ENCODE measurements at regions not wholly inside any gene's neighbourhood (a gene's known extent, or its start where the extent isn't known, plus 50 kb on each side); places are given as distances from the start of the nearest gene placed in this dataset.

DNA sequence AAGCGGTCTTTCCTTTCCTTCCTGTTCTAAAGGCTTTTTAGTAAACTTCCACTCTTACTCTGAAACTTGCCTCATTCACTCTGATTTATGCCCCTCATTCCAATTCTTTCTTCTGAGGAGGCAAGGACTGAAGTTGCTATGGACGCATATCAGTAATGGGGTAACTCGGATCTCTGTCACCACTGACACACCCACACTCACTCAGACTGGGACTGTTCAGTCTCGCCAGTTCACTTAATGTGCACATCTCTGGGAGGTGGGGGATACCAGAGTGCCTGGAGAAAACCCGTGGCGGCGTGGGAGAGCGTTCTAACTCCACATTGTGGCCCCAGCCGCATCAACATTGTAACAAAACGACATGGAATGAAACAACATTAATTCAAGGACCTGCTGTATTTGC lies 1139.3 kb upstream of the CELF2 start (continued):
- TF ChIP-seq, protein P1, sequence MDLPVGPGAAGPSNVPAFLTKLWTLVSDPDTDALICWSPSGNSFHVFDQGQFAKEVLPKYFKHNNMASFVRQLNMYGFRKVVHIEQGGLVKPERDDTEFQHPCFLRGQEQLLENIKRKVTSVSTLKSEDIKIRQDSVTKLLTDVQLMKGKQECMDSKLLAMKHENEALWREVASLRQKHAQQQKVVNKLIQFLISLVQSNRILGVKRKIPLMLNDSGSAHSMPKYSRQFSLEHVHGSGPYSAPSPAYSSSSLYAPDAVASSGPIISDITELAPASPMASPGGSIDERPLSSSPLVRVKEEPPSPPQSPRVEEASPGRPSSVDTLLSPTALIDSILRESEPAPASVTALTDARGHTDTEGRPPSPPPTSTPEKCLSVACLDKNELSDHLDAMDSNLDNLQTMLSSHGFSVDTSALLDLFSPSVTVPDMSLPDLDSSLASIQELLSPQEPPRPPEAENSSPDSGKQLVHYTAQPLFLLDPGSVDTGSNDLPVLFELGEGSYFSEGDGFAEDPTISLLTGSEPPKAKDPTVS (IDR thresholded peaks at IDR 0.05; ENCODE audit: low read depth, low read length) = no peak
- no peak for TF ChIP-seq RB1 (IDR thresholded peaks at IDR 0.05; ENCODE audit: borderline replicate concordance)
- no peak for TF ChIP-seq PAX8 (IDR thresholded peaks at IDR 0.05)
- no peak for TF ChIP-seq EED (IDR thresholded peaks at IDR 0.05; ENCODE audit: low read depth)
- no peak for TF ChIP-seq ZNF207 (IDR thresholded peaks at IDR 0.05; ENCODE audit: borderline replicate concordance)
- TF ChIP-seq ZBTB33 (IDR thresholded peaks at IDR 0.05) = no peak
- no peak for TF ChIP-seq DPF2 (IDR thresholded peaks at IDR 0.05)
- no peak for TF ChIP-seq RELB (IDR thresholded peaks at IDR 0.05; ENCODE audit: low read depth)
- TF ChIP-seq SIX5 (IDR thresholded peaks at IDR 0.05; ENCODE audit: low read depth, low read length, severe bottlenecking) = no peak

GRCh38 chr10:9885761-9886160 lies 1131.9 kb upstream of the CELF2 start:
- no TSS peak for BruUV-seq (replicated peaks)
- Histone ChIP-seq H3K27ac (ENCODE audit: control insufficient read depth, insufficient read depth) (no peak overlapping the region), H3K4me1 (ENCODE audit: control insufficient read depth, insufficient read depth, low read length) (no peaks in the 10 kb centered on the region), H3K79me2 (ENCODE audit: control insufficient read depth, insufficient read depth, low read length) (no peaks in the 10 kb centered on the region), H3K4me2 (ENCODE audit: control insufficient read depth, insufficient read depth) (no peak overlapping the region), H3K36me3 (ENCODE audit: control insufficient read depth in 2 of 2, insufficient read depth in 2 of 2, low read length in 1 of 2) (no peaks in the 10 kb centered on the region), H3K9ac (ENCODE audit: control insufficient read depth, insufficient read depth, low read length) (no peak overlapping the region), H3K27me3 (replicated peaks in 1 of 2; ENCODE audit: control insufficient read depth in 2 of 2, insufficient read depth in 2 of 2, low read length in 1 of 2) (no peaks in the 10 kb centered on the region), H4K20me1 (ENCODE audit: control insufficient read depth, insufficient read depth) (no peaks in the 10 kb centered on the region), H3K9me3 (replicated peaks; ENCODE audit: control insufficient read depth, insufficient read depth, low read length) (no peaks in the 10 kb centered on the region), H2AFZ (ENCODE audit: control insufficient read depth, low read depth, low read length) (no peak overlapping the region), H3K4me3 (no peak overlapping the region)
- ChIA-PET RAD21 (ENCODE audit: unreplicated experiment) (no interaction called here), POLR2A (no interaction called here), SMC1A (ENCODE audit: uncharacterized antibody, unreplicated experiment) (interaction anchor here (1.0 kb wide), 1 partner anchor 12 kb away, joined by 3 read pairs; no protein-coding TSS in a partner anchor), CTCF (no interaction called here)
- no peak for ATAC-seq
- no peak for DNase-seq (ENCODE audit: low read depth, low spot score)
- TF ChIP-seq IKZF1 (conservative IDR thresholded peaks at IDR 0.05) = no peak
- TF ChIP-seq GABPA (IDR thresholded peaks at IDR 0.05; ENCODE audit: low read depth) = no peak
- no peak for TF ChIP-seq PAX5 (IDR thresholded peaks at IDR 0.05; ENCODE audit: borderline replicate concordance, low read depth, low read length)
- no peak for TF ChIP-seq TAF1 (IDR thresholded peaks at IDR 0.05; ENCODE audit: borderline replicate concordance, low read depth, low read length)
- TF ChIP-seq RUNX3 (IDR thresholded peaks at IDR 0.05; ENCODE audit: low read length) = no peak
- no peak for TF ChIP-seq MEF2B (IDR thresholded peaks at IDR 0.05; ENCODE audit: partially characterized antibody, poor library complexity, severe bottlenecking)
- no peak for TF ChIP-seq RCOR1 (conservative IDR thresholded peaks at IDR 0.05; ENCODE audit: low read depth, low read length)
- no peak for TF ChIP-seq IKZF2 (IDR thresholded peaks at IDR 0.05)
- no peak for TF ChIP-seq LARP7 (IDR thresholded peaks at IDR 0.05)
- TF ChIP-seq MEF2A (IDR thresholded peaks at IDR 0.05; ENCODE audit: insufficient read depth, low read depth, low read length) = no peak
- TF ChIP-seq CHD4 (IDR thresholded peaks at IDR 0.05) = no peak
- no peak for TF ChIP-seq SP1 (IDR thresholded peaks at IDR 0.05; ENCODE audit: low read depth, low read length)
- intact Hi-C loops (cut with micrococcal nuclease; ENCODE audit: unreplicated experiment) (no loop called here), in situ Hi-C loops (cut with MboI) (no loop called here)
- FAIRE-seq = no peak
- WGBS (ENCODE audit: insufficient coverage, insufficient replicate concordance, low lambda C conversion rate, missing lambda C conversion rate) = 8% methylated on average over 3 of the region's 3 CpGs
